Neural cell (in vitro differentiated cells): ENCODE measurements at regions not wholly inside any gene's neighbourhood (a gene's known extent, or its start where the extent isn't known, plus 50 kb on each side); places are given as distances from the start of the nearest gene placed in this dataset.

Source experiments
- H2AFZ ChIP-seq: fragments of 200-600, 300-800 bp; sonication (generic), shearing (Covaris generic); 2 replicates; pipeline ENCODE4 v1.6.0; 2014; ENCODE audit warnings: low read depth, mild to moderate bottlenecking, antibody characterized with exemption, low read length, moderate library complexity
- H3F3A ChIP-seq: fragments of 200-600 bp; shearing (Covaris generic); 2 replicates; pipeline ENCODE4 v1.6.1; 2016; ENCODE audit warnings: mild to moderate bottlenecking, moderate library complexity, mixed read lengths, antibody characterized with exemption, low read length; ENCODE audit not compliant: insufficient read depth, poor library complexity, severe bottlenecking
- H3K27ac ChIP-seq: fragments of 200-600, 300-800 bp; sonication (generic), shearing (Covaris generic); 2 replicates; pipeline ENCODE4 v1.5.1; 2014; ENCODE audit warnings: mild to moderate bottlenecking, low read length, moderate library complexity
- H3K27me3 ChIP-seq: fragments of 300-800, 200-600 bp; sonication (generic), shearing (Covaris generic); 2 replicates; pipeline ENCODE4 v1.6.0; 2014; ENCODE audit warnings: mild to moderate bottlenecking, low read depth, low read length, moderate library complexity; ENCODE audit not compliant: insufficient read depth
- H3K36me3 ChIP-seq: fragments of 300-800, 200-600 bp; sonication (generic), shearing (Covaris generic); 2 replicates; pipeline ENCODE4 v1.5.1; 2014; ENCODE audit warnings: mild to moderate bottlenecking, antibody characterized with exemption, low read length, moderate library complexity; ENCODE audit not compliant: insufficient read depth
- H3K4me2 ChIP-seq: fragments of 300-800, 200-600 bp; sonication (generic), shearing (Covaris generic); 2 replicates; pipeline ENCODE4 v1.6.0; 2014; ENCODE audit warnings: mild to moderate bottlenecking, low read length
- H3K4me3 ChIP-seq: fragments of 300-800, 200-600 bp; sonication (generic), shearing (Covaris generic); 2 replicates; pipeline ENCODE4 v1.5.1; 2014; ENCODE audit warnings: mild to moderate bottlenecking, low read length, moderate library complexity
- H3K79me2 ChIP-seq: fragments of 200-600 bp; shearing (Covaris generic); replicated peaks from 2 replicates; pipeline ENCODE4 v1.6.0; 2014; ENCODE audit warnings: mild to moderate bottlenecking, low read length, moderate library complexity; ENCODE audit not compliant: insufficient read depth
- H3K9ac ChIP-seq: fragments of 300-800, 200-600 bp; sonication (generic), shearing (Covaris generic); 2 replicates; pipeline ENCODE4 v1.6.1; 2016; ENCODE audit warnings: mild to moderate bottlenecking, low read length, mixed read lengths
- H3K9me2 ChIP-seq: fragments of 200-600 bp; shearing (Covaris generic); 2 replicates; pipeline ENCODE4 v1.6.1; 2016; ENCODE audit warnings: mild to moderate bottlenecking, low read length, mixed read lengths; ENCODE audit not compliant: insufficient read depth
- H3K9me3 ChIP-seq: fragments of 200-600, 300-800 bp; sonication (generic), shearing (Covaris generic); 2 replicates; pipeline ENCODE4 v1.6.1; 2016; ENCODE audit warnings: mild to moderate bottlenecking, mixed run types, low read length, moderate library complexity, mixed read lengths
- H4K20me1 ChIP-seq: fragments of 200-600 bp; shearing (Covaris generic); 2 replicates; pipeline ENCODE4 v1.6.1; 2016; ENCODE audit warnings: mild to moderate bottlenecking, mixed run types; ENCODE audit not compliant: insufficient read depth
- EP300 ChIP-seq: fragments of 450-650 bp; conservative IDR thresholded peaks from 2 replicates; pipeline ENCODE4 v1.6.1; 2014; ENCODE audit warnings: antibody characterized with exemption, mild to moderate bottlenecking, moderate library complexity; ENCODE audit not compliant: poor library complexity, severe bottlenecking
- EZH2 ChIP-seq: fragments of 200-600, 300-800 bp; shearing (Covaris generic), sonication (generic); IDR thresholded peaks from 2 replicates; pipeline ENCODE4 v1.6.1; 2014; ENCODE audit warnings: antibody characterized with exemption, low read length, borderline replicate concordance, mild to moderate bottlenecking; ENCODE audit not compliant: insufficient read depth, poor library complexity, severe bottlenecking
- MXI1 ChIP-seq: fragments of 450-650 bp; conservative IDR thresholded peaks from 2 replicates; pipeline ENCODE4 v1.6.1; 2014; ENCODE audit warnings: antibody characterized with exemption, mild to moderate bottlenecking; ENCODE audit not compliant: poor library complexity, severe bottlenecking
- POLR2AphosphoS5 ChIP-seq: IDR thresholded peaks from 2 replicates; pipeline ENCODE4 v1.6.1; 2012
- RAD21 ChIP-seq: fragments of 450-650 bp; conservative IDR thresholded peaks from 2 replicates; pipeline ENCODE4 v1.6.1; 2014; ENCODE audit warnings: antibody characterized with exemption, mild to moderate bottlenecking, moderate library complexity
- SMC3 ChIP-seq: fragments of 450-650 bp; conservative IDR thresholded peaks from 2 replicates; pipeline ENCODE4 v1.6.1; 2014; ENCODE audit warnings: antibody characterized with exemption, mild to moderate bottlenecking, moderate library complexity; ENCODE audit not compliant: poor library complexity
- TAF1 ChIP-seq: IDR thresholded peaks from 2 replicates; pipeline ENCODE4 v1.6.1; 2012; ENCODE audit warnings: low read depth
- TF ChIP-seq, protein P1 (sequence below): IDR thresholded peaks from 2 replicates; pipeline ENCODE4 v1.6.1; 2012; ENCODE audit warnings: borderline replicate concordance
- TF ChIP-seq, protein P2 (sequence below): fragments of 450-650 bp; IDR thresholded peaks from 2 replicates; pipeline ENCODE4 v1.5.1; 2014; ENCODE audit warnings: antibody characterized with exemption, mild to moderate bottlenecking, moderate library complexity; ENCODE audit not compliant: poor library complexity, severe bottlenecking

DNA sequence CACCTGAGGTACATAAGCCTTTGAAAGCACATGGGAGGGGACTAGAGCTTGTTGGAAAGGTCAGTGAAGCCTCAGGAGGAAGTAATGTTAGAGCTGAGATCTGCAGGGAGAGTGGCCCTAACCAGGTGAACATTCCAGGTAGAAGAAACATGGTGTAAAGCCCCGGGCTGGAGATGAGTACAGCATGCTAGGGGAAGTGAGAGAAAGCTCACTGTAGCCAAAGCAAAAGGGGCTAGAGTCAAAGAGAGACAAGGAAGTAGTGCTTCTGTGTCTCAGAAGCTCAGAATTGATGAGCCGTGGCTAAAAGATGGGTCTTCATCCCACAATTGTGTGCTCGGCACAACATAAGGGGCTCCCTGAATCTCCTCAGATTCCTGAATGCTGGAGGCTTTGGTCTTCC lies 481.8 kb downstream of the XYLT1 start:
- no peak for TF ChIP-seq EP300
- TF ChIP-seq POLR2AphosphoS5 = no peak
- no peak for TF ChIP-seq EZH2
- TF ChIP-seq SMC3 = no peak
- TF ChIP-seq, protein P1, sequence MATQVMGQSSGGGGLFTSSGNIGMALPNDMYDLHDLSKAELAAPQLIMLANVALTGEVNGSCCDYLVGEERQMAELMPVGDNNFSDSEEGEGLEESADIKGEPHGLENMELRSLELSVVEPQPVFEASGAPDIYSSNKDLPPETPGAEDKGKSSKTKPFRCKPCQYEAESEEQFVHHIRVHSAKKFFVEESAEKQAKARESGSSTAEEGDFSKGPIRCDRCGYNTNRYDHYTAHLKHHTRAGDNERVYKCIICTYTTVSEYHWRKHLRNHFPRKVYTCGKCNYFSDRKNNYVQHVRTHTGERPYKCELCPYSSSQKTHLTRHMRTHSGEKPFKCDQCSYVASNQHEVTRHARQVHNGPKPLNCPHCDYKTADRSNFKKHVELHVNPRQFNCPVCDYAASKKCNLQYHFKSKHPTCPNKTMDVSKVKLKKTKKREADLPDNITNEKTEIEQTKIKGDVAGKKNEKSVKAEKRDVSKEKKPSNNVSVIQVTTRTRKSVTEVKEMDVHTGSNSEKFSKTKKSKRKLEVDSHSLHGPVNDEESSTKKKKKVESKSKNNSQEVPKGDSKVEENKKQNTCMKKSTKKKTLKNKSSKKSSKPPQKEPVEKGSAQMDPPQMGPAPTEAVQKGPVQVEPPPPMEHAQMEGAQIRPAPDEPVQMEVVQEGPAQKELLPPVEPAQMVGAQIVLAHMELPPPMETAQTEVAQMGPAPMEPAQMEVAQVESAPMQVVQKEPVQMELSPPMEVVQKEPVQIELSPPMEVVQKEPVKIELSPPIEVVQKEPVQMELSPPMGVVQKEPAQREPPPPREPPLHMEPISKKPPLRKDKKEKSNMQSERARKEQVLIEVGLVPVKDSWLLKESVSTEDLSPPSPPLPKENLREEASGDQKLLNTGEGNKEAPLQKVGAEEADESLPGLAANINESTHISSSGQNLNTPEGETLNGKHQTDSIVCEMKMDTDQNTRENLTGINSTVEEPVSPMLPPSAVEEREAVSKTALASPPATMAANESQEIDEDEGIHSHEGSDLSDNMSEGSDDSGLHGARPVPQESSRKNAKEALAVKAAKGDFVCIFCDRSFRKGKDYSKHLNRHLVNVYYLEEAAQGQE = no peak
- Histone ChIP-seq H3K27me3 (no peaks in the 10 kb centered on the region), H3K9ac (no peak overlapping the region), H3K9me3 (no peaks in the 10 kb centered on the region), H3K79me2 (no peaks in the 10 kb centered on the region), H3K9me2 (no peaks in the 10 kb centered on the region), H3K4me3 (no peak overlapping the region), H3F3A (no peaks in the 10 kb centered on the region), H3K27ac (no peak overlapping the region), H3K4me2 (no peak overlapping the region), H3K36me3 (no peaks in the 10 kb centered on the region), H2AFZ (no peak overlapping the region), H4K20me1 (no peaks in the 10 kb centered on the region)

DNA sequence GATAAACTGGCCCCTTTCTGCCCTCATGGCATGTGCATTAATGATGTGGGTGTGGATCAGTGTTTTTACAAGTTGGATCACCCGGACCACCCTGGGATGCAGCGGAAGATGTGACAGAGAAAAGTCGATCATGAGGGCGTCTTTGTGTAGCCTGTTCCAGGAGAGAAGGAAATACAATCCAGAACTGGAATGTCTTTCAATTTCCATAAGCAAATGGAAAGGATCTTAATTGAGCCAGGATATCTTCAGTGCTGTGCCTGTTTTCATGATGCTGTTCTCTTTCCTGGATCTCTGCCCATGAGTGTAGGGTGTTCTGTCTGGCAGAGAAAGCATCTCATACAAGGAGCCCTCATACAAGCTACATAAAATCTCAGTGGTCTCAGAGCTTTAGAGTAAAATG lies 481.4 kb downstream of the XYLT1 start:
- Histone ChIP-seq H3K27ac (no peak overlapping the region), H3K36me3 (no peaks in the 10 kb centered on the region), H3F3A (no peaks in the 10 kb centered on the region), H3K9ac (no peak overlapping the region), H3K4me2 (no peak overlapping the region), H4K20me1 (no peaks in the 10 kb centered on the region), H2AFZ (no peak overlapping the region), H3K4me3 (no peak overlapping the region), H3K9me3 (no peaks in the 10 kb centered on the region), H3K27me3 (no peaks in the 10 kb centered on the region), H3K79me2 (no peaks in the 10 kb centered on the region), H3K9me2 (no peaks in the 10 kb centered on the region)
- TF ChIP-seq TAF1 = no peak
- TF ChIP-seq EZH2 = no peak
- TF ChIP-seq SMC3 = no peak
- TF ChIP-seq RAD21 = no peak
- TF ChIP-seq, protein P2, sequence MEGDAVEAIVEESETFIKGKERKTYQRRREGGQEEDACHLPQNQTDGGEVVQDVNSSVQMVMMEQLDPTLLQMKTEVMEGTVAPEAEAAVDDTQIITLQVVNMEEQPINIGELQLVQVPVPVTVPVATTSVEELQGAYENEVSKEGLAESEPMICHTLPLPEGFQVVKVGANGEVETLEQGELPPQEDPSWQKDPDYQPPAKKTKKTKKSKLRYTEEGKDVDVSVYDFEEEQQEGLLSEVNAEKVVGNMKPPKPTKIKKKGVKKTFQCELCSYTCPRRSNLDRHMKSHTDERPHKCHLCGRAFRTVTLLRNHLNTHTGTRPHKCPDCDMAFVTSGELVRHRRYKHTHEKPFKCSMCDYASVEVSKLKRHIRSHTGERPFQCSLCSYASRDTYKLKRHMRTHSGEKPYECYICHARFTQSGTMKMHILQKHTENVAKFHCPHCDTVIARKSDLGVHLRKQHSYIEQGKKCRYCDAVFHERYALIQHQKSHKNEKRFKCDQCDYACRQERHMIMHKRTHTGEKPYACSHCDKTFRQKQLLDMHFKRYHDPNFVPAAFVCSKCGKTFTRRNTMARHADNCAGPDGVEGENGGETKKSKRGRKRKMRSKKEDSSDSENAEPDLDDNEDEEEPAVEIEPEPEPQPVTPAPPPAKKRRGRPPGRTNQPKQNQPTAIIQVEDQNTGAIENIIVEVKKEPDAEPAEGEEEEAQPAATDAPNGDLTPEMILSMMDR = no peak
- TF ChIP-seq, protein P1 = no peak
- TF ChIP-seq MXI1 = no peak
